Mammary epithelial cell (primary cell): ENCODE measurements at regions not wholly inside any gene's neighbourhood (a gene's known extent, or its start where the extent isn't known, plus 50 kb on each side); places are given as distances from the start of the nearest gene placed in this dataset.

ENCODE experiments used
- CTCF ChIP-seq, 2 donors: IDR thresholded peaks in 1 of 2; conservative IDR thresholded peaks in 1 of 2; 2 replicates each; pipeline ENCODE4 v1.5.1; 2011 to 2012; ENCODE audit warnings: inconsistent platforms in 2 of 2, low read length in 2 of 2, mild to moderate bottlenecking in 2 of 2, control low read depth in 1 of 2, low read depth in 1 of 2; ENCODE audit not compliant: insufficient read depth in 1 of 2; ENCODE audit errors: extremely low read depth in 1 of 2
- EZH2 ChIP-seq: IDR thresholded peaks from 2 replicates; pipeline ENCODE4 v1.6.1; 2012; ENCODE audit warnings: low read length, inconsistent platforms, borderline replicate concordance

DNA sequence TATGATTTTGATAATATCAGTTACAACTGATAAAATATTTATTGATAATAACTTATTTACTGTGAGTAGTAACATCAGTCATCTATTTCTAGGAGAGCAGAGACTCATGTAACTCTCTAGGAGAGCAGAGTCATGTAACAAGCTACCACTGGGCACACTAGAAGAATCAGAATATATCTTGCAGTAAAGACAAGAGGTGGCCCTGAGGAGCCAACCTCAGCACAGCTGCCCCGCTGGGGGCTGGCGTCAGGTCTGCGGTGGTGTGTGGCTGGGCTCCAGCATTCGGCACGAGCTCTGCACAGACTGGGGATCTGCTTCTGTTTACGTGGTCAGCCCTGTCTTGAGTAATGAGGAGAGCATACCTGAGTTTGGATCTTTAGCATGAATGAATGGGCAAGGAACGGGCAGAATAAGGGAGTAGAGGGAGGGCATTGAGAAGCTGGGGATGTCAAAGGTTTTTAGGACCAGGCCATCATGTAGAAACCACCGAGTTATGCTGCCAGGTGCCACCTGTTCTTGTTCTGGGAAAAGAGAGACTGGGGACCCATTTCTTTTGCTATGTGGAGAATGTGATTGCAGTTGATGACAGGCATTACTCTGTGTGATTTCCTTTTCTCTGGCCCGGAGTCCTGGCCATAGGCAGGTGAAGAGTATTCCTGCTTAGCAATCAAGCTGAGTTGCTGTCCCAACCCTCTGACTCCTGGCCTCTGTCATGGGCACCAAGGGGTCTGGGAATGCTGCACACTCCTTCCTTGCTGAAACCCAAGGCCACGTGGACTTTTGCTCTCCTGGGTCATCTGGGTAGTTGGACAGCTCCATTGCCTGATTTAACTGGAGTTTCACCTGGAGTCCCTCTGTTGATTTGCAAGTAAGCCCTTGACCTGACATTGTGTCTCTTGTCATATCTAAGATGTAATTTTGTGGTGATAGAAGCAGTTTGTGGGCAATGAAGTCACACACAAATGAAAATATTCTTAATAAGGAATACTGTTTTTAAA lies 50.9 kb upstream of the HEPHL1 start:
- no peak for TF ChIP-seq CTCF (conservative IDR thresholded peaks at IDR 0.05 in 1 of 2, IDR thresholded peaks at IDR 0.05 in 1 of 2; ENCODE audit: extremely low read depth in 1 of 2, insufficient read depth in 1 of 2, low read depth in 1 of 2, low read length in 2 of 2)
- TF ChIP-seq EZH2: no peak
